ENCODE measurements at regions not wholly inside any gene's neighbourhood (a gene's known extent, or its start where the extent isn't known, plus 50 kb on each side); places are given as distances from the start of the nearest gene placed in this dataset.

GRCh38 chr2:15038366-15039364 lies 406.1 kb downstream of the LRATD1 start:
- DNase-seq (ENCODE audit: low read depth), result no peak
- no peak for TF ChIP-seq CTCF (IDR thresholded peaks at IDR 0.05; ENCODE audit: insufficient read depth, low read length)
- no peak overlapping the region for H3K4me3 ChIP-seq (ENCODE audit: low read depth, low read length)

- no peak for DNase-seq (ENCODE audit: low read depth)
- H3K4me3 ChIP-seq (ENCODE audit: low read depth, low read length), result no peak overlapping the region
- TF ChIP-seq CTCF (IDR thresholded peaks at IDR 0.05; ENCODE audit: insufficient read depth, low read length), result no peak
Observed at GRCh38 chr2:15040429-15041084, 408.0 kb downstream of the LRATD1 start.

GRCh38 chr2:15041429-15041837 lies 408.9 kb downstream of the LRATD1 start:
- H3K4me3 ChIP-seq (ENCODE audit: low read depth, low read length), result no peak overlapping the region
- no peak for TF ChIP-seq CTCF (IDR thresholded peaks at IDR 0.05; ENCODE audit: insufficient read depth, low read length)
- no peak for DNase-seq (ENCODE audit: low read depth)

- no peak for TF ChIP-seq CTCF (IDR thresholded peaks at IDR 0.05; ENCODE audit: insufficient read depth, low read length)
- no peak overlapping the region for H3K4me3 ChIP-seq (ENCODE audit: low read depth, low read length)
- DNase-seq (ENCODE audit: low read depth), result peak; percentile 51
Observed at GRCh38 chr2:15042801-15043217, 410.3 kb downstream of the LRATD1 start.

- no peak for DNase-seq (ENCODE audit: low read depth)
- TF ChIP-seq CTCF (IDR thresholded peaks at IDR 0.05; ENCODE audit: insufficient read depth, low read length), result no peak
- no peak overlapping the region for H3K4me3 ChIP-seq (ENCODE audit: low read depth, low read length)
Observed at GRCh38 chr2:15043336-15044058, 411.0 kb downstream of the LRATD1 start.

GRCh38 chr2:15045054-15045453 lies 412.5 kb downstream of the LRATD1 start:
- DNase-seq (ENCODE audit: low read depth), result no peak
- no peak for TF ChIP-seq CTCF (IDR thresholded peaks at IDR 0.05; ENCODE audit: insufficient read depth, low read length)
- H3K4me3 ChIP-seq (ENCODE audit: low read depth, low read length), result no peak overlapping the region

Measured in fibroblast of the aortic adventitia (primary cell).